CD4-positive, alpha-beta T cell (primary cell): ENCODE measurements at regions not wholly inside any gene's neighbourhood (a gene's known extent, or its start where the extent isn't known, plus 50 kb on each side); places are given as distances from the start of the nearest gene placed in this dataset.

ENCODE experiments used
- ATAC-seq: fragments of 200-7000 bp; cut with Tn5 transposase; one replicate; pipeline ENCODE4 v1.10.0; 2022; ENCODE audit warnings: mild to moderate bottlenecking; ENCODE audit not compliant: poor library complexity
- CTCF ChIA-PET: fragments of 350-600 bp; sonication (Branson Sonifier 250); formaldehyde crosslinking; loops from one replicate; lab custom pipeline; 2021; ENCODE audit warnings: antibody characterized with exemption, inconsistent platforms; lab: Charles Lee
- POLR2A ChIA-PET: fragments of 350-600 bp; sonication (Branson Sonifier 250); formaldehyde crosslinking; loops from one replicate; lab custom pipeline; 2021; ENCODE audit warnings: antibody characterized with exemption, inconsistent platforms; lab: Charles Lee
- DNase-seq, 14 experiments: peaks; one replicate each; pipeline ENCODE4 v3.0.0-alpha.2; 2013 to 2020; ENCODE audit warnings: mixed read lengths in 2 of 14
- H3K27ac ChIP-seq, 2 donors: one replicate each; pipeline versions ENCODE4 v1.5.1 to v1.7.0; 2013; ENCODE audit warnings: low read length in 2 of 2, low read depth in 1 of 2, mild to moderate bottlenecking in 1 of 2
- H3K27me3 ChIP-seq, 2 experiments: 1 replicate in 1 of 2; 2 replicates in 1 of 2; pipeline versions ENCODE4 v1.6.1 to v1.7.0; 2013; ENCODE audit warnings: low read length in 2 of 2, control low read depth in 1 of 2, mild to moderate bottlenecking in 1 of 2, moderate library complexity in 1 of 2; ENCODE audit not compliant: insufficient read depth in 2 of 2, control insufficient read depth in 1 of 2
- H3K36me3 ChIP-seq: one replicate; pipeline ENCODE4 v1.6.1; 2013; ENCODE audit warnings: low read length, control low read depth; ENCODE audit not compliant: insufficient read depth
- H3K4me1 ChIP-seq: one replicate; pipeline ENCODE4 v1.6.1; 2013; ENCODE audit warnings: low read length, control low read depth; ENCODE audit not compliant: insufficient read depth
- H3K4me3 ChIP-seq: one replicate; pipeline ENCODE4 v1.5.1; 2013; ENCODE audit warnings: mild to moderate bottlenecking, low read length, moderate library complexity
- H3K9me3 ChIP-seq, 2 experiments: 1 replicate in 1 of 2; 2 replicates in 1 of 2; pipeline versions ENCODE4 v1.6.1 to v1.7.0; 2013; ENCODE audit warnings: low read length in 2 of 2, mild to moderate bottlenecking in 2 of 2, control low read depth in 1 of 2, moderate library complexity in 1 of 2; ENCODE audit not compliant: control insufficient read depth in 1 of 2, insufficient read depth in 1 of 2
- H3K27ac Mint-ChIP-seq: one replicate; pipeline ENCODE4 v1.8.0; 2020; ENCODE audit warnings: mixed read lengths
- H3K27me3 Mint-ChIP-seq: one replicate; pipeline ENCODE4 v1.8.0; 2021; ENCODE audit warnings: mixed read lengths
- H3K36me3 Mint-ChIP-seq: one replicate; pipeline ENCODE4 v1.8.0; 2021; ENCODE audit warnings: low read depth, mixed read lengths
- H3K4me1 Mint-ChIP-seq: one replicate; pipeline ENCODE4 v1.8.0; 2021; ENCODE audit warnings: low read depth, mixed read lengths
- H3K4me3 Mint-ChIP-seq: one replicate; pipeline ENCODE4 v1.8.0; 2020; ENCODE audit warnings: mild to moderate bottlenecking, mixed read lengths
- H3K9me3 Mint-ChIP-seq: one replicate; pipeline ENCODE4 v1.8.0; 2020; ENCODE audit warnings: mixed read lengths
- intact Hi-C, 2 experiments: fragments of 100-400 bp; cut with DNase I in 1 of 2; cut with micrococcal nuclease in 1 of 2; formaldehyde crosslinking; loops; one replicate each; pipeline versions ENCODE4 v1.15.1 to v1.9.0; 2023 to 2025; cut with DNase I, micrococcal nuclease
- TF ChIP-seq, protein P1 (sequence below): fragments of 200-600 bp; IDR thresholded peaks from one replicate; pipeline ENCODE4 v1.8.0; 2022; ENCODE audit warnings: antibody characterized with exemption, mild to moderate bottlenecking

DNA sequence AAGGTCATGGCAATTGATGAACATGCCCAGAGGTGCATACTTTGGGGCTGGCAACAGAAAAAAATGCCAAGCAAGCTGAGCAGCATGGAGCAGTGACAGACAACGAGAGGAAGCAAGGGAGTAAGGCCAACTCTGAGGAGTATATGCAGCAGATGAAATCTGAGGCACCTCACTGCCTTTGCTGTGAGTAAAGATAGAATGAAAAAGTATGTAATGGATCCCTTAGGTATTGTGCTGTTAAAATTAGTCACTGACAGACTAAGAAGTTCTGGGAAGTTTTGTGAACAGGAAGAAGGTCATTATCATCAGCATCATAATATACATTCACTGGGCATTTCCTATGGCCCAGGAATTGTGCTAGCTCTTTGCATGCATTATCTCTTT, 269.9 kb downstream of the DUSP6 start:
- Histone ChIP-seq H3K36me3 (no peaks in the 10 kb centered on the region), H3K27me3 (no peaks in the 10 kb centered on the region), H3K27ac (no peak overlapping the region), H3K4me3 (no peak overlapping the region), H3K4me1 (no peaks in the 10 kb centered on the region), H3K9me3 (no peaks in the 10 kb centered on the region)
- H3K36me3 Mint-ChIP-seq, result no peaks in the 10 kb centered on the region
- H3K27me3 Mint-ChIP-seq, result no peaks in the 10 kb centered on the region
- intact Hi-C loops, result no loop called here
- ChIA-PET POLR2A (no interaction called here), CTCF (no interaction called here)
- no peak for ATAC-seq
- TF ChIP-seq, protein P1, sequence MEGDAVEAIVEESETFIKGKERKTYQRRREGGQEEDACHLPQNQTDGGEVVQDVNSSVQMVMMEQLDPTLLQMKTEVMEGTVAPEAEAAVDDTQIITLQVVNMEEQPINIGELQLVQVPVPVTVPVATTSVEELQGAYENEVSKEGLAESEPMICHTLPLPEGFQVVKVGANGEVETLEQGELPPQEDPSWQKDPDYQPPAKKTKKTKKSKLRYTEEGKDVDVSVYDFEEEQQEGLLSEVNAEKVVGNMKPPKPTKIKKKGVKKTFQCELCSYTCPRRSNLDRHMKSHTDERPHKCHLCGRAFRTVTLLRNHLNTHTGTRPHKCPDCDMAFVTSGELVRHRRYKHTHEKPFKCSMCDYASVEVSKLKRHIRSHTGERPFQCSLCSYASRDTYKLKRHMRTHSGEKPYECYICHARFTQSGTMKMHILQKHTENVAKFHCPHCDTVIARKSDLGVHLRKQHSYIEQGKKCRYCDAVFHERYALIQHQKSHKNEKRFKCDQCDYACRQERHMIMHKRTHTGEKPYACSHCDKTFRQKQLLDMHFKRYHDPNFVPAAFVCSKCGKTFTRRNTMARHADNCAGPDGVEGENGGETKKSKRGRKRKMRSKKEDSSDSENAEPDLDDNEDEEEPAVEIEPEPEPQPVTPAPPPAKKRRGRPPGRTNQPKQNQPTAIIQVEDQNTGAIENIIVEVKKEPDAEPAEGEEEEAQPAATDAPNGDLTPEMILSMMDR, result no peak
- H3K4me3 Mint-ChIP-seq, result no peak overlapping the region
- H3K4me1 Mint-ChIP-seq, result no peaks in the 10 kb centered on the region
- H3K9me3 Mint-ChIP-seq, result no peaks in the 10 kb centered on the region
- no peak overlapping the region for H3K27ac Mint-ChIP-seq
- no peak for DNase-seq

DNA sequence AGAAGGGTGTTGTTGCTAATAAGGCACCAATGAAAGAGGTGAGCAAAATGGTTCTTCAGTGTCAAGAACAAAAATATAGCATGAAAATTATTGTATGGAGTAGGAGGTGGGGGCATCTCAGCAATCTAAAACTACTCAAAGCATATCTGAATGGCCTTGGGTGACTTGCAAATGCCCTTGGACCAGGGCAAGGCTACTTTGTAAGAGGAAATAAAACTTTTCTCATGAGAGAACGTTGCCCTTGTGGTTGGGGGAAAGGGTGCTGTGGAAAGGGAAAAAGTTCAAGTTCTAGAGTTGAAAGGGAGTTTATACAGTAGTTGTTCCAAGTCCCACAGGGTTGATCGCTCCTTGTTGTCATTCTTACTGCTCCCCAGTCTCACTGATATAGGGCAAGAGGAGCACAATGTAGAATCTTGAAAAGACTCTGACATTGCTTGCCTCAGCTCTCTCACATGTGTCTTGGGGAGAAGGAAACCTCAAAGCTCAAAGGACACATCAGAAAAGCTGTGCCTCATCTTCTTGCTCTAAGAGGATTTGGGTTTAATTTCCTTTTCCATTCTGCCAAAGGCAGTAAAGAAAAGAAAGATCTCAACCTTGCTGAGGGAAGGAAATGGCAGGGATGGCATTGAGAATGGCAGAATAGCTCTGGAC, 270.5 kb downstream of the DUSP6 start:
- no peak overlapping the region for H3K4me3 Mint-ChIP-seq
- Histone ChIP-seq H3K4me1 (no peaks in the 10 kb centered on the region), H3K4me3 (no peak overlapping the region), H3K9me3 (no peaks in the 10 kb centered on the region), H3K36me3 (no peaks in the 10 kb centered on the region), H3K27ac (no peak overlapping the region), H3K27me3 (no peaks in the 10 kb centered on the region)
- ChIA-PET CTCF (no interaction called here), POLR2A (no interaction called here)
- DNase-seq (no peak), ATAC-seq (no peak)
- no peaks in the 10 kb centered on the region for H3K27me3 Mint-ChIP-seq
- H3K36me3 Mint-ChIP-seq, result no peaks in the 10 kb centered on the region
- no peaks in the 10 kb centered on the region for H3K9me3 Mint-ChIP-seq
- intact Hi-C loops, result no loop called here
- TF ChIP-seq, protein P1, result no peak
- H3K4me1 Mint-ChIP-seq, result no peaks in the 10 kb centered on the region
- no peak overlapping the region for H3K27ac Mint-ChIP-seq

DNA sequence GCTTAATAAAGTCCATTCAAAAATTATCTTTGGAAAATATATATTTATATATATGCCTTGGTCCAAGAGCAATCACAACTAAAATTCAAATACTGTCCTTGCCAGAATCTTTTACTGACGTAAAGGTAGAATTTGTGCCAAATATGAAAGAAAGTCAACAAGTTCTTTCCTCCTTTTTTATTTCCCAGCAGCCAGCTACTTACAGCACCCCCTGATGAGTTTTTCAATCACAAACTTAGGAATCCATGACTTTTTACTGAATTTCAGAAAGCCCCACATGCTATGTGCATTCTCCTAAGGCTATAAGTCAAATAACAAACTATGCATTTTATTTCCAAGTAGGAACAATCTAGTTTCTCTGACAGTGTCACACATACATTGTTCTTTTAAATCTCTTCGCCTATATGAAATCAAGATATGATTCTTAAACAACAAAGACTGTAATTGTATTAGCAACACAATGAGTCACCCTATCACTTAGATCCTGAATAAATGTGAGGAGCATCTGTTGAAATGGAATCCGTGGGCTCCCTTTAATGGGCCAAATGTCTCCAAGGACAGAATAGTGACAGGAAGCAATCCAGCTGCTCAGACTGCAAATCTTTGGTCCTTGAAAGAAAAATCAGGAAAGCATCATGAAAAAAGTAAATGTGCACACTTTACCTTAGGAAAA, 271.4 kb downstream of the DUSP6 start:
- intact Hi-C loops, result no loop called here
- Histone ChIP-seq H3K4me1 (no peaks in the 10 kb centered on the region), H3K9me3 (no peaks in the 10 kb centered on the region), H3K4me3 (no peak overlapping the region), H3K27me3 (no peaks in the 10 kb centered on the region), H3K27ac (no peak overlapping the region), H3K36me3 (no peaks in the 10 kb centered on the region)
- H3K4me1 Mint-ChIP-seq, result no peaks in the 10 kb centered on the region
- no peak for ATAC-seq
- CTCF ChIA-PET, result no interaction called here
- H3K4me3 Mint-ChIP-seq, result no peak overlapping the region
- H3K9me3 Mint-ChIP-seq, result no peaks in the 10 kb centered on the region
- no peaks in the 10 kb centered on the region for H3K27me3 Mint-ChIP-seq
- POLR2A ChIA-PET, result no interaction called here
- no peak for DNase-seq
- TF ChIP-seq, protein P1, result no peak
- H3K27ac Mint-ChIP-seq, result no peak overlapping the region
- no peaks in the 10 kb centered on the region for H3K36me3 Mint-ChIP-seq
